Spleen (tissue), 11 donors: ENCODE measurements at regions not wholly inside any gene's neighbourhood (a gene's known extent, or its start where the extent isn't known, plus 50 kb on each side); places are given as distances from the start of the nearest gene placed in this dataset.
A peak's percentile ranks its signal among the peaks of the same experiment; 100 is the strongest.
"Not testable (repeated sequence)": the region's sequence is repeated elsewhere in the genome, so short reads cannot be mapped to it uniquely, and the experiment has no call there.

Experiments used
- DNase-seq: peaks from one replicate; pipeline ENCODE4 v3.0.0-alpha.2; 2020
- H3K27ac ChIP-seq, 8 donors: fragments of 200-600 bp; sonication (generic) in 7 of 8; 1 replicate in 4 of 8; 2 replicates in 4 of 8; pipeline versions ENCODE4 v1.5.0 to v1.8.0; 2016 to 2021; ENCODE audit warnings: inconsistent platforms in 4 of 8, mild to moderate bottlenecking in 4 of 8, moderate library complexity in 1 of 8
- H3K27me3 ChIP-seq, 7 donors: fragments of 200-600 bp; sonication (generic) in 6 of 7; replicated peaks in 1 of 7; 1 replicate in 4 of 7; 2 replicates in 3 of 7; pipeline versions ENCODE4 v1.5.0 to v1.8.0; 2016 to 2021; ENCODE audit warnings: inconsistent platforms in 3 of 7, mild to moderate bottlenecking in 1 of 7
- H3K36me3 ChIP-seq, 6 donors: fragments of 200-600 bp; sonication (generic) in 5 of 6; 1 replicate in 4 of 6; 2 replicates in 2 of 6; pipeline versions ENCODE4 v1.5.0 to v1.8.0; 2016 to 2021; ENCODE audit warnings: inconsistent platforms in 2 of 6
- H3K4me1 ChIP-seq, 6 donors: fragments of 200-600 bp; sonication (generic) in 5 of 6; 1 replicate in 3 of 6; 2 replicates in 3 of 6; pipeline versions ENCODE4 v1.5.0 to v1.8.0; 2016 to 2021; ENCODE audit warnings: inconsistent platforms in 3 of 6
- H3K4me3 ChIP-seq, 8 donors: fragments of 200-600 bp; sonication (generic) in 7 of 8; 1 replicate in 4 of 8; 2 replicates in 4 of 8; pipeline versions ENCODE4 v1.5.0 to v1.8.0; 2016 to 2021; ENCODE audit warnings: inconsistent platforms in 4 of 8, mild to moderate bottlenecking in 4 of 8, moderate library complexity in 2 of 8
- H3K9me3 ChIP-seq, 8 donors: fragments of 200-600 bp; sonication (generic) in 7 of 8; 1 replicate in 4 of 8; 2 replicates in 4 of 8; pipeline versions ENCODE4 v1.5.0 to v1.8.0; 2016 to 2021; ENCODE audit warnings: inconsistent platforms in 4 of 8
- POLR2A ChIP-seq, 3 donors: fragments of 450-650 bp; IDR thresholded peaks; one replicate each; pipeline ENCODE4 v1.5.1; 2017; ENCODE audit warnings: antibody characterized with exemption in 3 of 3, mild to moderate bottlenecking in 1 of 3
- POLR2AphosphoS5 ChIP-seq, 3 donors: sonication (generic); formaldehyde crosslinking; IDR thresholded peaks; one replicate each; pipeline ENCODE4 v1.5.1; 2017; ENCODE audit warnings: antibody characterized with exemption in 3 of 3
- WGBS, 5 donors: extraction: QIAGEN DNeasy Blood & Tissue Kit in 3 of 5; methylation state at CpG; one replicate each; pipeline versions ENCODE4 v1.1.5 to v1.1.7; 2013 to 2018; 5-methylcytosine and 5-hydroxymethylcytosine counted together
- intact Hi-C: fragments of 100-400 bp; cut with DNase I; formaldehyde crosslinking; loops from one replicate; pipeline ENCODE4 v1.15.0; 2023; ENCODE audit warnings: low total_unique reads
- TF ChIP-seq, protein P1 (sequence below), 11 experiments: fragments of 200-600 bp in 7 of 11; fragments of 450-650 bp in 4 of 11; sonication (generic) in 4 of 11; IDR thresholded peaks in 8 of 11; conservative IDR thresholded peaks in 3 of 11; 1 replicate in 7 of 11; 2 replicates in 4 of 11; pipeline versions ENCODE4 v1.4.0 to v1.8.0; 2016 to 2021; ENCODE audit warnings: antibody characterized with exemption in 11 of 11, inconsistent platforms in 4 of 11, mild to moderate bottlenecking in 1 of 11
- donor health status: healthy with polysubstance abuse.
- donor health status: DM: no; HTN: no; CAD: no; lungs with moderate emphysema.
- donor health status: DM: no; HTN: no; CAD: no.
- donor health status: Bipolar disorder and iron deficiency.
- donor health status: healthy.
- donor health status: DM: no; HTN: no; CAD: no.
- donor health status: DM: yes; HTN: yes; CAD: no.

DNA sequence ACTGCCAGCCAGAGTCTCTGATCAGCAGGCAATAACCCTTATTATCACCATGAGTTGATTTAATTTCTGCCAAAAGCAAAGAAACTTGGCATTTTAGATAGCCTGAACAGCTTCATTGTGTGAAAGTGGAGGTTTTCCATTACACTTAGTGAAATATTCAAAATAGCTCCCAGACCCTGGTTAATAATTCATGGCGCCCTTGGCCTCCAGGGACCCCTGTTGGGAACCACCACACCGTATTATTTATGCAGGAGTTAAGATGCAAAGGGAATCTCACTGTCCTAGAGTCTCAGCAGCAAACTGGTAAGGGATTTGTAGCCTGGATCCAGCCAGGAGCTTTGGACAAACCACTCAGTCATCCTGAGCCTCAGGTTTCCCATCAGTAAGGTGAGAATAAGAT lies 110.0 kb upstream of the PABPC3 start:
- no peak overlapping the region for H3K27ac ChIP-seq
- intact Hi-C loops = no loop called here
- H3K9me3 ChIP-seq = no peaks in the 10 kb centered on the region
- 50 to 83% (median 60%) methylated on average over 2 of the region's 2 CpGs for WGBS, 5 donors
- H3K4me3 ChIP-seq = no peak overlapping the region
- TF ChIP-seq, protein P1, sequence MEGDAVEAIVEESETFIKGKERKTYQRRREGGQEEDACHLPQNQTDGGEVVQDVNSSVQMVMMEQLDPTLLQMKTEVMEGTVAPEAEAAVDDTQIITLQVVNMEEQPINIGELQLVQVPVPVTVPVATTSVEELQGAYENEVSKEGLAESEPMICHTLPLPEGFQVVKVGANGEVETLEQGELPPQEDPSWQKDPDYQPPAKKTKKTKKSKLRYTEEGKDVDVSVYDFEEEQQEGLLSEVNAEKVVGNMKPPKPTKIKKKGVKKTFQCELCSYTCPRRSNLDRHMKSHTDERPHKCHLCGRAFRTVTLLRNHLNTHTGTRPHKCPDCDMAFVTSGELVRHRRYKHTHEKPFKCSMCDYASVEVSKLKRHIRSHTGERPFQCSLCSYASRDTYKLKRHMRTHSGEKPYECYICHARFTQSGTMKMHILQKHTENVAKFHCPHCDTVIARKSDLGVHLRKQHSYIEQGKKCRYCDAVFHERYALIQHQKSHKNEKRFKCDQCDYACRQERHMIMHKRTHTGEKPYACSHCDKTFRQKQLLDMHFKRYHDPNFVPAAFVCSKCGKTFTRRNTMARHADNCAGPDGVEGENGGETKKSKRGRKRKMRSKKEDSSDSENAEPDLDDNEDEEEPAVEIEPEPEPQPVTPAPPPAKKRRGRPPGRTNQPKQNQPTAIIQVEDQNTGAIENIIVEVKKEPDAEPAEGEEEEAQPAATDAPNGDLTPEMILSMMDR (IDR thresholded peaks at IDR 0.05 in 8 of 11, conservative IDR thresholded peaks at IDR 0.05 in 3 of 11) = no peak
- TF ChIP-seq POLR2A (IDR thresholded peaks at IDR 0.05) (no peak), POLR2AphosphoS5 (IDR thresholded peaks at IDR 0.05) (no peak)
- peaks cover 0 to 9% (median 0%) of the 10 kb centered on the region in 6 donors for H3K4me1 ChIP-seq
- peaks cover 0 to 74% (median 19%) of the 10 kb centered on the region in 7 donors for H3K27me3 ChIP-seq
- DNase-seq = no peak
- H3K36me3 ChIP-seq = no peaks in the 10 kb centered on the region

DNA sequence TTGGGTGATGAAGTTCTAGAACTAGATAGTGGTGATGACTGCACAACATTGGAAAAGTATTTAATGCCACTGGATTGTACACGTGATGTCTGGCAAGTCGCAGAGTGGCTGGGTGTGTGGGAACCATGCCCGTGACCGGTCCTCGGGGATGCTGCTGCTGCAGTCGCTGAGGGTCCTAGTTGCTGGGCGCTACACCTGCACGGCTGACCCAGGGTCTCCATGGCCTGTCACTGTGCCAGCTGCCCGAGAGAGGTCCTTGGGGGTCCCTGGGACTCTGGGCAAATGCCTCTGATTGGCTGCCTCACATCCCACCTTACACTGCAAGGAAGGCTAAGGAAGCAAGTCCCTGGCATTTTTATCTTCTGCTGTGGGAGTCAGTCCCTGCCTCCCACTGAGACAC lies 109.1 kb upstream of the PABPC3 start:
- Histone ChIP-seq H3K27ac (no peak overlapping the region), H3K4me1 (peaks cover 0 to 9% (median 0%) of the 10 kb centered on the region in 6 donors), H3K4me3 (no peak overlapping the region), H3K9me3 (no peaks in the 10 kb centered on the region), H3K36me3 (no peaks in the 10 kb centered on the region), H3K27me3 (peaks cover 0 to 75% (median 19%) of the 10 kb centered on the region in 7 donors)
- no peak for DNase-seq
- WGBS, 5 donors = 76 to 89% (median 87%) methylated on average over 7 to 9 of the region's 9 CpGs
- intact Hi-C loops = no loop called here
- TF ChIP-seq, protein P1 (IDR thresholded peaks at IDR 0.05 in 8 of 11, conservative IDR thresholded peaks at IDR 0.05 in 3 of 11) = no peak
- TF ChIP-seq POLR2A (IDR thresholded peaks at IDR 0.05) (no peak), POLR2AphosphoS5 (IDR thresholded peaks at IDR 0.05) (no peak)

DNA sequence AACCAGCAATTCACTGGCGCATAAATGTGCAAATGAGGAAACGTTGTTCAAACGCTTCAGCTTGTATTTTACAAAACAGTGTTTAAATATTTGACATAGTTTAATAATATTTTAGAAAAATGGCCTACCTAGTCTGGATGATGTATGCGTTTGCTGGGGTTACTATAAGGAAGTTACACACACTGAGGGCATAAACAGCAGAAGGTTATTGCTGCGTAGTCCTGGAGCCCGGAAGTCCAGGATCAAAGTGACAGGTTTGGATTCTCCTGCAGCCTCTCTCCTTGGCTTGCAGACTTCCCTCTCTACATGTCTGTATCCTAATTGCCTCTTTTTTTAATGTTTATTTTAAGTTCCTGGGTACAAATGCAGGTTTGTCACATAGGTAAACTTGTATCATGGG lies 106.0 kb upstream of the PABPC3 start:
- intact Hi-C loops = not testable (repeated sequence)

DNA sequence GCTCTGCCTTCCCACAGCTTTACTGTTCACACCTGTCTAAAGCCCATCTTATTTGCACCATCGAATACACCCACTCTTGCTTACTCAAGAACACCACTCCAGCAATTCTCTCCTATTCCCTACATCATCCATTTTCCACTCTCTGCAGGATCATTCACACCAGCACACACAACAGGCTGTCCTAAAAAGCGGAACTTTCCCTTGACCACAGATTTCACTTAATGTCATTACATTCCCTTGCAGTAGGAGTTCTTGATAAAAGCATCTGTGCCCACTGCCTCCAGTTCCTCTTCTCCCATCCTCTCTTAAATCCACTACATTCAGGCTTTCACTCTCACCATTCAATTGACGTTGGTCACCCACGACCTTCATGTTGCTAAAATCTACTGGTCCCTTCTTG lies 103.0 kb upstream of the PABPC3 start:
- WGBS, 5 donors = 57 to 70% (median 60%) methylated on average over 4 of the region's 4 CpGs
- H3K4me1 ChIP-seq, H3K4me3 ChIP-seq, H3K36me3 ChIP-seq, H3K27ac ChIP-seq, H3K9me3 ChIP-seq, intact Hi-C loops, DNase-seq: not testable (repeated sequence)
- H3K27me3 ChIP-seq = peaks cover 0 to 42% (median 11%) of the 10 kb centered on the region in 7 donors

More for the DNA sequence above, 106.0 kb upstream of the PABPC3 start:
- 54 to 76% (median 57%) methylated on average over 6 of the region's 6 CpGs for WGBS, 5 donors
- not testable (repeated sequence) for DNase-seq, H3K36me3 ChIP-seq, H3K4me1 ChIP-seq, H3K4me3 ChIP-seq, H3K9me3 ChIP-seq, H3K27ac ChIP-seq
- peaks cover 0 to 56% (median 19%) of the 10 kb centered on the region in 7 donors for H3K27me3 ChIP-seq

DNA sequence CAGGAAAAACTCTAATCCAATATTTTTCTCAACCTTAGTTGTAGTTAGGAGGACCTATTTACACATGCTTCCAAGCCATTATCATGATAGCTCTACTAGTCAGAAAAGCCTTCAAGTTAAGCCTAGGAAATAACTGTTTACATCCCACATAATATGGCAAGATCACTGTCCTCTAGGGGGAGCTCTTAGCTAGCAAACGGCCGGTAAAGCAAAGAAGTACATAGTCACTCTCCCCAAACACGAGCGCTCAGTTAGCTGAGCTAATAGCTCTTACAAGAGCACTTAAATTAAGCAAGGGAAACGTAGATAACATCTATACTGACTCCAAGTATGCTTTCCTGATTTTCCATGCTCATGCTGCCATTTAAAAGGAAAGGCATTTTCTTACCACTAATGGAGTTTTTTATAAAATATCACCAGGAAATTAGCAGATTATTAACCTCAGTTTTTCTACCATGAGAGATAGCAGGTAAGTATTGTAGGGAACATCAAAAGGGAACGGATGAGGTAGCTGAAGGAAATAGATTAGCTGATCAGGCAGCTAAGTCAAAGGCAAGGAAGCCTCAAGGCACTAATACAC lies 100.6 kb upstream of the PABPC3 start:
- Histone ChIP-seq H3K4me1 (peaks cover 0 to 4% (median 0%) of the 10 kb centered on the region in 6 donors), H3K4me3 (no peak overlapping the region), H3K27ac (no peak overlapping the region), H3K27me3 (peaks cover 0 to 40% (median 0%) of the 10 kb centered on the region in 7 donors), H3K9me3 (no peaks in the 10 kb centered on the region), H3K36me3 (no peaks in the 10 kb centered on the region)
- DNase-seq = no peak
- intact Hi-C loops = no loop called here
- TF ChIP-seq POLR2AphosphoS5 (IDR thresholded peaks at IDR 0.05) = no peak
- TF ChIP-seq, protein P1 (IDR thresholded peaks at IDR 0.05 in 8 of 11, conservative IDR thresholded peaks at IDR 0.05 in 3 of 11) = peak in 9 of 11 experiments; percentile 8 to 75 (median 68)
- 5 to 12% (median 8%) methylated on average over 6 of the region's 6 CpGs for WGBS, 5 donors
